HAP-1 (cell line): ENCODE measurements at regions not wholly inside any gene's neighbourhood (a gene's known extent, or its start where the extent isn't known, plus 50 kb on each side); places are given as distances from the start of the nearest gene placed in this dataset.
"Not testable (repeated sequence)": the region's sequence is repeated elsewhere in the genome, so short reads cannot be mapped to it uniquely, and the experiment has no call there.

ENCODE experiments used
- DNase-seq, 2 experiments: peaks; one replicate each; pipeline ENCODE4 v3.0.0-alpha.2; 2016 to 2020; ENCODE audit warnings: low spot score in 2 of 2
- H3K27me3 ChIP-seq: fragments of 250-450 bp; sonication (Bioruptor Pico); 2 replicates; pipeline ENCODE4 v1.5.1; 2020; ENCODE audit warnings: low read depth, mild to moderate bottlenecking, moderate library complexity
- H3K36me3 ChIP-seq: fragments of 250-450 bp; sonication (Bioruptor Pico); replicated peaks from 2 replicates; pipeline ENCODE4 v1.5.1; 2020; ENCODE audit warnings: mild to moderate bottlenecking
- H3K4me1 ChIP-seq: fragments of 250-450 bp; sonication (Bioruptor Pico); 2 replicates; pipeline ENCODE4 v1.5.1; 2020; ENCODE audit warnings: mild to moderate bottlenecking
- H3K4me3 ChIP-seq: fragments of 250-450 bp; sonication (Bioruptor Pico); 2 replicates; pipeline ENCODE4 v1.5.1; 2020; ENCODE audit warnings: mild to moderate bottlenecking, moderate library complexity
- H3K9me3 ChIP-seq: fragments of 250-450 bp; sonication (Bioruptor Pico); 2 replicates; pipeline ENCODE4 v1.5.1; 2020; ENCODE audit warnings: mild to moderate bottlenecking, moderate library complexity
- in situ Hi-C: fragments of 300-500 bp; cut with MboI; formaldehyde crosslinking; loops from 3 replicates; pipeline ENCODE4 v1.14.3; 2020; ENCODE audit warnings: low sequenced_read_pairs, inconsistent platforms, mixed read lengths

- in situ Hi-C loops, result no loop called here
- no peaks in the 10 kb centered on the region for H3K9me3 ChIP-seq
- no peaks in the 10 kb centered on the region for H3K4me1 ChIP-seq
- no peaks in the 10 kb centered on the region; the same call in none of the 2 replicates for H3K27me3 ChIP-seq
- no peak overlapping the region for H3K4me3 ChIP-seq
- no peak for DNase-seq
- no peaks in the 10 kb centered on the region for H3K36me3 ChIP-seq
Observed at GRCh38 chr6:125577124-125577662, 172.2 kb upstream of the HEY2 start.

DNA sequence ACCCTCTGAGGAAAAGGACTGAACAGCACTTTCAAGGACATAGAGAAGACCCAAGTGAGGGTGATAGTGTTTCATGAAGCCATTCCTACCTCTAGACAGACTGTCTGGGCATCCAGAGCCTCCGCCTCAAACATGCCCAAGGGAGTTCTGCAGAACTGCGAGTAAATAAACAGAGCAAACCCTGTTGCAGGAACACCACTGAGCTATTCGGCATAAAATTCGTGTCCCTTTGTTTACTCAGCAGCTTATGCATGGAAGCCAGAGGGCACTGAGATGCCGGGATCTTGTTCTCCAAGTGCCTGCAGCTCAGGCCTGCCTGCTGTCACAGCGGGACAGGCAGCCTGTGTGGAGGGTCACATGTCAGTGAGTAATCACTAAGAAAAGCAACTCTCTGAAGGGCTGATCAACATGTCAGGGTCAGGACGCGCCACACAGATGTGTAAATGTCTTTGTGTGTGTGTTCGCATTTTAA is 164.9 kb upstream of the HEY2 start:
- H3K4me1 ChIP-seq, result no peaks in the 10 kb centered on the region
- in situ Hi-C loops, result no loop called here
- H3K4me3 ChIP-seq, result no peak overlapping the region
- no peaks in the 10 kb centered on the region for H3K9me3 ChIP-seq
- DNase-seq, result no peak
- no peaks in the 10 kb centered on the region for H3K36me3 ChIP-seq
- H3K27me3 ChIP-seq, result no peaks in the 10 kb centered on the region

DNA sequence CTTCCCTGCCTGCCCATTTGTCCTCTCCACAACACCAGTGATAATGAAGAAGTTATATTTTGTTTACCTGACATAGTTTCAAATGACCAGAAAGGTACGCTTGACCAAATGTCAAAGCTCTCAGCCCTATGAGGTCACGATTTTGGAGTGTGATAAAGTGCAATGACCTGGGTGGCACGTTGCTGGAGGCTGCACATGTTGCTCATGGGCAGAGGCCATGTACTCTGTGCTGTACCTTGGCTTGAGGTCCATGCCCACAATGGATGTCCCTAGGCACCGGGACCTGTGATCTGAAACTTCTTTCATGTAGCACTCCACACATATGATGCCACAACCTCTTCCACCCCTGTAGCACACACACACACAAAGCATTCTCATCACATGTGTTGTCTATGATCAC is 164.0 kb upstream of the HEY2 start:
- Histone ChIP-seq H3K36me3 (no peaks in the 10 kb centered on the region), H3K9me3 (no peaks in the 10 kb centered on the region), H3K27me3 (no peaks in the 10 kb centered on the region), H3K4me3 (no peak overlapping the region), H3K4me1 (no peaks in the 10 kb centered on the region)
- in situ Hi-C loops, result no loop called here
- no peak for DNase-seq

DNA sequence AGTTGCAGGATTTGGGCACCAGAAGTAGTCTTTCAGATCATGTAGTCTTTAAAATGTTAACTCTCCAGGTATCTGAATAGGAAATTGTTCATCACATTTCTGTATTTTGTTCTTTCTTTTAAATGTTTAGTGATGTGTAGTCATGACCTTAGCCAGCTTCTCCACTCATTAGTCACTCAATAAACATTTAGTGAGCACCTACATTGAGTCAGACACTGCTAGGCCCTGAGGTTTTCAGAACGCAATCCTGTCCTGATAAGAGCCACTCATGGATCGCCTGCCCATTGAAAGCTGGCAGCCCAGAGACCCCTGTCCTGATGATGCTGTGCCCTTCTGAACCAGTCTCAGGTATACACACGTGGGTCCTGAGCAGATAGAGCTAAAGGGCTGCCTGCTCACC is 163.4 kb upstream of the HEY2 start:
- no peak for DNase-seq
- in situ Hi-C loops, result no loop called here
- Histone ChIP-seq H3K9me3 (no peaks in the 10 kb centered on the region), H3K4me3 (no peak overlapping the region), H3K36me3 (no peaks in the 10 kb centered on the region), H3K4me1 (no peaks in the 10 kb centered on the region), H3K27me3 (no peaks in the 10 kb centered on the region)

DNA sequence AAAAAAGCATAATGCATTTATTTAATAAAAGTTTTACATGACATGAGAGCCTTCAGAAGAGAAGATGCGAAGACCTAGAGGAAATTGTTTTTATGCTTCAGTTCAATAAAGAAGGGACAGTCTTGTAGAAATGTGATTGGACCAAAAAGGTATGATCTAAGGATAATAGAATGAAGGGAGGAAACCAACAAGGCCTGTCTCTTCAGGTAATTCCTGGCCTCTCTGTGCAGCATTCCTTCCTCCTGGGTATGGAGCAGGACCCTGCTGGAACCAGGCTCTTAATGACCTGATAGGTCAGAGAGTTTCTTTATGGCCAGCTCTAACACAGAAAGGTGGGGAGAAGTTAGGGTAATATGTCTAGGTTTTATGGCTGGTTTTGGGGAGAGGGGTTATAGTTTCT is 162.8 kb upstream of the HEY2 start:
- in situ Hi-C loops, result no loop called here
- H3K36me3 ChIP-seq, result no peaks in the 10 kb centered on the region

DNA sequence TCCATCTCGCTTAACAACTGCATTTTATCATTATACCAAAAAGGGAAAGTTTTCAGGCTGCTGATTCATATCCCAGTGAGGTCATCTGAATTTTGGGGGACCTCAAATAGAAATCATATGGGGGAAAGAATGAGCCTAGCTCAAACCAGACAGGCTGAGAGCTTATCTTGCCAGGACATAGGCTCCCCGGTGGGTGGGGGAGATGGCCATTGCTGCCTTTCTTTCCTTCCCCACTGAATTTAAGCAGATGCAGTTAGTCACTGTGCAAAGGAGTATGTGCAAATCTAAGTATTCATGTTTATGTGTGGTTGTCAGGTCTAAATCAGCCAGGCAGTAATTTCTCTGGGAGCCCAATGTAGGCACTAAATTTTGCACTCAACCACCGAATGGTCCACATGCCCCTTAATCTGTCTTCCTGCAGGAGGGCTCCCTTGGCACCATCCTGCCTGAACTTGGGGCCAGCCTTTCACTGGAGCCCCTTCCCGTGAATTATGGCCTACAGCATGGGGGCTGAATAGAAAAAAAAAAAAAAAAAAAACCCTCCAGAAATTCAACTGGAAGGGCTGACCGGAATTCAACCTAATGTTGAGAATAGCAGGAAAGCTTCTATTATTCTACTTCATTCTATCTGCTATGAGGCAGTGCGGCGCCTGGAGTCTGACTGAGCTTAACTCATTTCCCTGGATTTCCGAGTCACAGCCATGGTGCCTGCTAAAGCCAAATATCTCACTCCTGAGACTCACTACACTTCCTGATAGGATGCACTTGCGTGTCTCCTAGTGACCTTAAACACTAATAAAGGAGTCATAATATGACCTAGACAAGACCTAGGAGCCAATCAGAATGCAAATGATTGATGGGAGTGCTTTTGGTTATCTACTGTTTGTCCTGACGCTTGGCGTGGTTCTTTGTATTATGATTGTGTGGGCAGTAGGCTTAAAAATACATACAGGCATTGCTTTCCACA is 161.5 kb upstream of the HEY2 start:
- no peaks in the 10 kb centered on the region for H3K27me3 ChIP-seq
- no peak for DNase-seq
- no peaks in the 10 kb centered on the region for H3K4me1 ChIP-seq
- H3K36me3 ChIP-seq, result no peaks in the 10 kb centered on the region
- no peak overlapping the region for H3K4me3 ChIP-seq
- no peaks in the 10 kb centered on the region for H3K9me3 ChIP-seq
- in situ Hi-C loops, result no loop called here

More for the DNA sequence above, 162.8 kb upstream of the HEY2 start:
- Histone ChIP-seq H3K27me3 (no peaks in the 10 kb centered on the region), H3K4me1 (no peaks in the 10 kb centered on the region), H3K9me3 (no peaks in the 10 kb centered on the region), H3K4me3 (no peak overlapping the region)
- no peak for DNase-seq

- DNase-seq, H3K4me3 ChIP-seq, in situ Hi-C loops, H3K4me1 ChIP-seq, H3K9me3 ChIP-seq, H3K27me3 ChIP-seq, H3K36me3 ChIP-seq: not testable (repeated sequence)
Observed at GRCh38 chr6:125591796-125592195, 157.6 kb upstream of the HEY2 start.

- Histone ChIP-seq H3K4me1 (no peaks in the 10 kb centered on the region), H3K36me3 (no peaks in the 10 kb centered on the region), H3K9me3 (no peaks in the 10 kb centered on the region), H3K27me3 (no peaks in the 10 kb centered on the region), H3K4me3 (no peak overlapping the region)
- no peak for DNase-seq
- in situ Hi-C loops, result no loop called here
Observed at GRCh38 chr6:125593746-125594145, 155.7 kb upstream of the HEY2 start.

- H3K36me3 ChIP-seq, result no peaks in the 10 kb centered on the region
- no peaks in the 10 kb centered on the region for H3K9me3 ChIP-seq
- H3K27me3 ChIP-seq, result no peaks in the 10 kb centered on the region
- DNase-seq, result no peak
- no peak overlapping the region for H3K4me3 ChIP-seq
- H3K4me1 ChIP-seq, result no peaks in the 10 kb centered on the region
- in situ Hi-C loops, result no loop called here
Observed at GRCh38 chr6:125596020-125596419, 153.4 kb upstream of the HEY2 start.

DNA sequence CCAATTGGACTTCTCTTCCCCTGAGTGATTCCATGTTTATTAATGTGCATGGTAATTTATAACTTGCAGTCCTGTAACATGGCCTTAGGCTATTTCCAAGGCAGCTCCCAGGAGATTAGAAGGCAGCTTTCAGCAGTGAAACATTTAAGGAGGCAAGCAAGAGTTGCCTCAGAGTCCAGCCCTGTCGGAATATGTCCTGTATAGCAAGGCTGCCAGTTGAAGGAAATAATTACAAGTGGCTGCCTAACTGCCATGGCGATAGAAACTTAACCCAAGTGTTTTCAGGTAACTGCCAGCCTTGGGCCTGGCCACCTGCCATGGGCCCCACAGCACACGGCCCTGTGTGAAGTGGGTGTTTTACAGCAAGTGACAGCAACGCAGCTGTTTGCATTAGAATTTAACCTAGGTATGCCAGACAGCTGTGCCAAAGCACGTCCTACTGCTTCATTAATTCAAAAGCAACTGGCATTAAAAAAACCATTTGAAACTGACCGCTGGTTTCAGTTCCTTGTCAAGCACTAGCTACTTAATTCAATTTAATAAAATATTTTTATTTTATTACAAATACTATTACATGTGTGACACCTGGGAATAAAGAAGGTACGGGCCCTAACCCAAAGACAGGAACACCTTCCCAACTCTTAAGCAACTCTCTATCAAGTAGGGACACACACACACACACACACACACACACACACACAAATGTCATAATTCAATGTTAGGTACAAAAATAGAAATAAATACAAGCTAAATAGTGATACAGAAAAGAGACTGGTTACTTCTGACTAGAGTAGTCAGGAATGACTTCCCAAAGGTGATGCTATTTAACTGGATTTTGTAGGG is 151.8 kb upstream of the HEY2 start:
- Histone ChIP-seq H3K27me3 (no peaks in the 10 kb centered on the region), H3K4me3 (no peak overlapping the region), H3K4me1 (no peaks in the 10 kb centered on the region), H3K9me3 (no peaks in the 10 kb centered on the region), H3K36me3 (no peaks in the 10 kb centered on the region)
- in situ Hi-C loops, result no loop called here
- no peak for DNase-seq

GRCh38 chr6:125598422-125598821 is 151.0 kb upstream of the HEY2 start:
- Histone ChIP-seq H3K4me3 (no peak overlapping the region), H3K27me3 (no peaks in the 10 kb centered on the region), H3K4me1 (no peaks in the 10 kb centered on the region), H3K36me3 (no peaks in the 10 kb centered on the region), H3K9me3 (no peaks in the 10 kb centered on the region)
- no peak for DNase-seq
- in situ Hi-C loops, result no loop called here

- in situ Hi-C loops, result no loop called here
- H3K4me3 ChIP-seq, result no peak overlapping the region
- no peaks in the 10 kb centered on the region for H3K36me3 ChIP-seq
- H3K4me1 ChIP-seq, result no peaks in the 10 kb centered on the region
- DNase-seq, result no peak
- H3K9me3 ChIP-seq, result no peaks in the 10 kb centered on the region
- H3K27me3 ChIP-seq, result no peaks in the 10 kb centered on the region
Observed at GRCh38 chr6:125604257-125604656, 145.2 kb upstream of the HEY2 start.

DNA sequence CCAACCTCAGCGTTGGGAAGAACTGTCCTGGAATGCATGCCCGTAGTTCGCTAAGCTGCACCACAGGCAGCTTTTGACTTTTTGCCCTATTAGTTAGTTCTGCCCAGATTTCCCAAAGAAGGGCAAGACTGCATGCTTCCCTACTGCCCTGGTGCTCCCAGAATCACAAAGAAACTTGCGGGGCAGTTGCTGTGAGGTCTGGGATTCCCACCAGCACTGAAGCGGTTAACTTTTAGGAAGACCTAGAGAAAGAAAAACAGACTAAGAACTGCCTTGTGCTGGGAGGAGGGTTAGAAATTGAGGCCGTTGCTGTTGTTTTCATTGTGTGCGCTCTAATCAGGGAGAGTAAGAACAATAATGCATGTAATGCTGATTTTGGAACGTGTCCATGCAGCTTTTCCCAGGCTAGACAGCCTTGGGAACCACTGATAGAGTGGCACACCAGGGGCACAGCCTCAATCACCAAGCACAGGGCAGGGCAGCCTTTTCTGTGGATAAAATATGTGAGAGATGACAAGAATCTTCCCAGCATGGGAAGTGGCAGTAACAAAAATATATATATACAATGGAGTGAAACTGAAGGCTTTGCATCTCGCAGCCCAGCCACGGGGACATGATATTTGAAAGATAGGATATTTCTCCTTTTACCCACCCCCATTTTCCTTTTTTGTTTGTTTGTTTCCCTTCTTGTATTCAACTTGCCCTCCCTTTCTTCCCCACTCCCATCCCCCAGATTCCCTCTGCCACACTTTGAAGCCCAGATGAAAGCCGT is 137.7 kb upstream of the HEY2 start:
- Histone ChIP-seq H3K4me1 (no peaks in the 10 kb centered on the region), H3K36me3 (no peaks in the 10 kb centered on the region), H3K4me3 (no peak overlapping the region), H3K27me3 (no peaks in the 10 kb centered on the region), H3K9me3 (no peaks in the 10 kb centered on the region)
- in situ Hi-C loops, result no loop called here
- DNase-seq, result no peak
